ENCODE measurements at regions not wholly inside any gene's neighbourhood (a gene's known extent, or its start where the extent isn't known, plus 50 kb on each side); places are given as distances from the start of the nearest gene placed in this dataset.

- H3K4me3 ChIP-seq = no peak overlapping the region
- H3K27me3 ChIP-seq = no peaks in the 10 kb centered on the region
- no peaks in the 10 kb centered on the region for H3K4me1 ChIP-seq
- H3K9ac ChIP-seq (ENCODE audit: low read depth in 2 of 2, low read length in 2 of 2) = no peak overlapping the region
- H3K36me3 ChIP-seq = no peaks in the 10 kb centered on the region
- peak overlapping the region; percentile 4 for H3K27ac ChIP-seq
- intact Hi-C loops (cut with DNase I) = loop anchor here (10.0 kb wide), 1 partner anchor 58 kb away; no protein-coding TSS in a partner anchor
- no peak for TF ChIP-seq CTCF (IDR thresholded peaks at IDR 0.05)
- no peaks in the 10 kb centered on the region for H3K9me3 ChIP-seq
- no peak for DNase-seq
Measured at GRCh38 chr9:16202914-16203728, 650.3 kb downstream of the CCDC171 start.

GRCh38 chr9:16203729-16204573 lies 651.1 kb downstream of the CCDC171 start:
- H3K27ac ChIP-seq = no peak overlapping the region
- H3K9me3 ChIP-seq = no peaks in the 10 kb centered on the region
- intact Hi-C loops (cut with DNase I) = loop anchor here (10.0 kb wide), 1 partner anchor 59 kb away; no protein-coding TSS in a partner anchor
- H3K4me1 ChIP-seq = no peaks in the 10 kb centered on the region
- no peak overlapping the region for H3K4me3 ChIP-seq
- no peaks in the 10 kb centered on the region for H3K36me3 ChIP-seq
- TF ChIP-seq CTCF (IDR thresholded peaks at IDR 0.05) = no peak
- no peaks in the 10 kb centered on the region for H3K27me3 ChIP-seq
- no peak for DNase-seq
- H3K9ac ChIP-seq (ENCODE audit: low read depth in 2 of 2, low read length in 2 of 2) = no peak overlapping the region

- Histone ChIP-seq H3K4me3 (no peak overlapping the region), H3K27ac (no peak overlapping the region), H3K4me1 (no peaks in the 10 kb centered on the region), H3K9me3 (no peaks in the 10 kb centered on the region), H3K27me3 (no peaks in the 10 kb centered on the region), H3K36me3 (no peaks in the 10 kb centered on the region), H3K9ac (ENCODE audit: low read depth in 2 of 2, low read length in 2 of 2) (no peak overlapping the region)
- no peak for DNase-seq
- TF ChIP-seq CTCF (IDR thresholded peaks at IDR 0.05) = no peak
- intact Hi-C loops (cut with DNase I) = loop anchor here (10.0 kb wide), 1 partner anchor 61 kb away; no protein-coding TSS in a partner anchor
Measured at GRCh38 chr9:16205455-16205854, 652.6 kb downstream of the CCDC171 start.

GRCh38 chr9:16206518-16206917 lies 653.7 kb downstream of the CCDC171 start:
- Histone ChIP-seq H3K27me3 (no peaks in the 10 kb centered on the region), H3K27ac (no peak overlapping the region), H3K4me1 (no peaks in the 10 kb centered on the region), H3K36me3 (no peaks in the 10 kb centered on the region), H3K9ac (ENCODE audit: low read depth in 2 of 2, low read length in 2 of 2) (no peak overlapping the region), H3K9me3 (no peaks in the 10 kb centered on the region), H3K4me3 (no peak overlapping the region)
- intact Hi-C loops (cut with DNase I) = loop anchor here (10.0 kb wide), 1 partner anchor 62 kb away; no protein-coding TSS in a partner anchor
- no peak for DNase-seq
- no peak for TF ChIP-seq CTCF (IDR thresholded peaks at IDR 0.05)

GRCh38 chr9:16207161-16207560 lies 654.3 kb downstream of the CCDC171 start:
- H3K27me3 ChIP-seq = no peaks in the 10 kb centered on the region
- no peak for TF ChIP-seq CTCF (IDR thresholded peaks at IDR 0.05)
- no peaks in the 10 kb centered on the region for H3K9me3 ChIP-seq
- no peak for DNase-seq
- no peak overlapping the region for H3K9ac ChIP-seq (ENCODE audit: low read depth in 2 of 2, low read length in 2 of 2)
- no peaks in the 10 kb centered on the region for H3K36me3 ChIP-seq
- no peak overlapping the region for H3K4me3 ChIP-seq
- no peak overlapping the region for H3K27ac ChIP-seq
- no peaks in the 10 kb centered on the region for H3K4me1 ChIP-seq
- intact Hi-C loops (cut with DNase I) = loop anchor here (10.0 kb wide), 1 partner anchor 62 kb away; no protein-coding TSS in a partner anchor
